ENCODE measurements at regions not wholly inside any gene's neighbourhood (a gene's known extent, or its start where the extent isn't known, plus 50 kb on each side); places are given as distances from the start of the nearest gene placed in this dataset.

DNA sequence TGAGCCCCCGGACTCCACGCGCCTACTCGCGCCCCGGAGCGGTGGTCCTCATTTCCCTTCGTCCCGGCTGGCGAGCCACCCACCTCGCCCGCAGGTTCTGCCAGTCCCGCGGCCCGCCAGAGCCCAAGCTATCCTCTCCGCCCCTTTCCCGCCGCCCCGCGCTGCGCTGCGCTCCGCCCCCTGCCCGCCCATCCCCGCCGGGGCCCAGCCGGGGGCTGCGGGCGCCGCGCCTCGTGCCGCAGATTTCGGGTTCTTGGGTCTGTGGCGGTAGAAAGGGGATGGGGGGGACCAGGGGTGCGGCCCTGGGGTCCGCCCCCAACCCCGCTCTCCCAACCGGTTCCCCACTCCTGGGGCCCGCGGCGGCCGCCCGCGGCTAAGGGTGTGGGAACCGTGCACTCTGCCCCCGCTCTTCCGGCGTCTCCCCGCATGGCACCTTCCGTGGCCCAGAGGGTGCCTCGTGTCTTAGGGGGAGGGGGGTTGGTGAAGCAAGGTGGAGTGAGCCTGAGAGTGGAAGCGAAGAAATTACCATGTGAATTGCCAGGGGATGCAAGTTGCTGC, 650.8 kb upstream of the DIPK2B start:
- DNase-seq (ENCODE audit: low read depth): no peak
- H3K4me3 ChIP-seq (ENCODE audit: low read depth, low read length): peak overlapping the region; percentile 67

DNA sequence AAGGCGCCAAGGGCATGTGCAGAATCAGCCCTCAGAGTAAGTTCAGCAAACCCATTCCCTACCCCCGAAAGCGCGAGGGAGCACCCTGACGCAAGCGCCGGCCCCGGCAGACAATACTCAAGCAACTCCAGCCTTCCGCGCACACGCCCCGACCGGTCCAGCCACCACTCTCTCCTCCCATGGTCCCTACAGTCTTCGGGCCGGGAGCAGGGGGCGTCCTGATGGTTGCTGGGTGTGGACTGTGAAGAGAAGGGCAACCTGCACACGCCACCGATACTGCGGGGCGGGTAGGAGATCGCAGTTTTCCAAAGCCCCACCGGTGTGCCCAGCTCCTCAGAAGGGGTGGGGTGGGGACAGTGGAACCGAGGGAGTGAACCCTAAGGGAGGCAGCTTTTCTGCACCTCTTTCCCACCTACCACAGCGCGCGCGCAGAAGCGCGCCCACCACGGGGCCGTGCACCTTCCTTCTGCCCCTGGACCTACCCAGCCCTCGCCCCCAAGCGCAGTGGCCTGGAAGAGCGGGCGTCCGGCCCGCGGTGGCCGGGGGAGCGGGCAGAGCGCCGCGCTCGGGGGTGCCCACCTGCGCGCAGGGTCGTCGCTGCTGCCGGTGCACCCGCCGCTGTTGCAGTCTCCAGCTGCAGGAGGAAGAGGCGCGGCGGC, 650.2 kb upstream of the DIPK2B start:
- H3K4me3 ChIP-seq (ENCODE audit: low read depth, low read length): peak overlapping the region; percentile 67
- no peak for DNase-seq (ENCODE audit: low read depth)

DNA sequence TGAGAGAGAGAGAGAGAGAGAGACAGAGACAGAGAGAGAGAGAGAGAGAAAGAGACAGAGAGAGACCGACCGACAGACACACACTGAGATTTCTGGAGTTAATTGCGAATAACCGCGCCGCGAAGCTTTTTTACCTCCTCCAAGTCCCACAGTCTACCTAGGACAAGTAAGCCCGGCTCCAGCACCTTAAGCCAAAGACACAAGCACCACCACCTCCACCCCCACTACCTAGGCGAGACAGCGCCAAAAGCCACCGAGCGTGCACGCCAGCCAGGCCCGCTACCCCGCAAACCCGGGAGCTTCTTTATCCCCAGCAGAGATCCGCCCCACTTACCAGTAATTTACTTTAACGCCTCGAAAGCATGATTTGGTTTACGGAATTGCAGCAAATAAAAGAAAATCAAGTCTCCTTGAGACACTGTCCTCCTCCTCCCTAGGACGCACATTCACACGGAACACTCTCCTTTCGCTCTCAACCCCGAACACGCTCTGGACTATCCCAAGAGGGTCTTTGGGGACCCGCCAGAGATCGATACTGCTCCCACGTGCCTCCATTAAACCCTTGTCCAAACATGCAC, 649.6 kb upstream of the DIPK2B start:
- no peak for DNase-seq (ENCODE audit: low read depth)
- H3K4me3 ChIP-seq (ENCODE audit: low read depth, low read length): peak overlapping the region; percentile 67

DNA sequence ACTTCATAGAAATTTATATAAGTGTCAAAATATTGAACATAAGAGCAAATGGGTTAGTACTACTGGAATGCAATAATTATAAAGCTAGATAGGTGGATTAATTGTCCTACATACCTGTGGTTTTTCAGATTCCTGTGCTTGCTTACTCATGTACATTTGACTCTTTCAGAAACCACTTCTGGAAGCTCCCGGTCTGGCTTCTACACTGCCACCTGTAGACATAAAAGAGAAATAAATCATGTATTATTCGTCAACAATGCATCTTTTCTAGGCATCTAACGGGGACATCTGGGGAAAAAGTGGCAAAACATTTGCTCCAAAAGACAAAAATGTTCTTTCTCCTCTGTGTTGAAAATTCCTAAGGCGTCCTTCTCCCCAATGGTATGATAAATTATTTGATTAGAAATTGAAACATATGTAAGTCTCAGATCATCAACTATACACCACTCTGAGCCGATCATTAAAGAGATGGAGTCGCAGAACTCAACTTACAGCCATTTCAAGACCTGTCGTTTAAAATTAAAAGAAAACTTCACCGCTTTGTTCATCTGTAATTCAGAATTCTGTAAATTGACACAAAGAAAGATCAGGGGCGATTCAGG, 648.7 kb upstream of the DIPK2B start:
- DNase-seq (ENCODE audit: low read depth): peak; percentile 47
- H3K4me3 ChIP-seq (ENCODE audit: low read depth, low read length): peak overlapping the region; percentile 67

DNA sequence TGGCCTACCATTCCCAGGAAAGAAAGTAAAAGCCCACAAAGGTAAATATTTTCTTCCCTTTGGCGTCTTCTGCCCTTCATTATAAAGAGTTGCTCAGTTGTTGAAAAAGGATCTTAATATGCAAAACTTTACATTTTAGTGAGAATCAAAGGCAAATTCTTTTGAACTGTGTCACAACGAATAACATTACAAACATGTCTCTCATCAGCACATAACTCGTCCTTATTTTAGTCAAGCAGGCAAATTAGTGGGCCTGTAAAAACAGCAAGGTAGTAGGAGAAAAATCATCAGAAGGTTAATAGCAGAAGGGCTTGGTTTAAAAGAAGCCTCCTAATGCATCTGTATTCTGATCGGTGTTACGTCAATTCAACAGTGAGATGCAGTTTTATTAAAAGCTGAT, 647.3 kb upstream of the DIPK2B start:
- no peak overlapping the region for H3K4me3 ChIP-seq (ENCODE audit: low read depth, low read length)

DNA sequence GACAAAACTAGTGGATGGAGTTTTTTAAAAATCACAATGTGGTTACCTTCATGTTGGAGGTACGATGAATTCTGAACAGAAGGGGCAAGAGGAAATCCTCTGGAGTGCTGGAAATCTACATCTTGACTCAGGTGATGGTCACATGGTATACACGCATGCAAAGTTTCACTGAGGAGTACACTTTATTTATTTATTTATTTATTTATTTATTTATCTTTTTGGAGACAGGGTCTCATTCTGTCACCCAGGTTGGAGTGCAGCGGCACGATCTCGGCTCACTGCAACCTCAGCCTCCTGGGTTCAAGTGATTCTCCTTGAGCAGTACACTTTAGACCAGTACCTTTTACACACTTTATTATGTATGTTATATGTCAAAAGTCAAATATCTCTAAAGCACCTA, 645.7 kb upstream of the DIPK2B start:
- no peak overlapping the region for H3K4me3 ChIP-seq (ENCODE audit: low read depth, low read length)
- DNase-seq (ENCODE audit: low read depth): no peak

More for the DNA sequence above, 647.3 kb upstream of the DIPK2B start:
- DNase-seq (ENCODE audit: low read depth): no peak

DNA sequence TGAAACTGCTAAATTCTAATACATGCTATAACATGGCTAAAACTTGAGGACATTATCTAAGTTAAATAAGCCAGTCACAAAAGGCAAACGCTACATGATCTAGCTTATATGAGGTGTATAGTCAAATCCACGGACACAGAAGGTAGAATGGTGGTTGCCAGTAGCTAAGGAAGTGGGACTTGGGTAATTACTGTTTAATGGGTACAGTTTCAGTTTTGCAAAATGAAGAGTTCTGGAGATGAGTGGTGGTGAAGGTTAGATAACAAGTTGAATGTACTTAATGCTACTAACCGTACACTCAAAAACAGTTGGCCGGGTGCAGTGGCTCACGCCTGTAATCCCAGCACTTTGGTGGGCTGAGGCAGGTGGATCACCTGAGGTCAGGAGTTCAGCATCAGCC, 644.5 kb upstream of the DIPK2B start:
- H3K4me3 ChIP-seq (ENCODE audit: low read depth, low read length): no peak overlapping the region
- no peak for DNase-seq (ENCODE audit: low read depth)

DNA sequence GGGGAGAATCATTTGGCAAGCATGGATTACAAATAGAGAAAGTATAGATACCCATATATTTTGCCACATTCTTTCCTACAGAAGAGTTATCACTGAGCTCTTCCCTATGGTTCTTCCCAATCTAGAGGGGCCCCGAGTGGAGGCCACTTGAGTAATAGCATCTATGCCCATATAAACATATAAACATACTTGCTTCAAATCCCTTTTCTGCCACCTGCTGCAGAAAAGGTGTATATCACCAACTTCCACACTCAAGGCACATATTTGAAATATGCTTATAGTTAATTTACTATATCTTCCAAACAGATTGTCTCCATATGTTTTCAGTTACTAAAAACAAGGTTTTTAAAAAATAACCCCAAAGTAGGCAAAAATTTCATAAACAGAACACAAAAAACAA, 642.8 kb upstream of the DIPK2B start:
- DNase-seq (ENCODE audit: low read depth): no peak
- H3K4me3 ChIP-seq (ENCODE audit: low read depth, low read length): no peak overlapping the region

DNA sequence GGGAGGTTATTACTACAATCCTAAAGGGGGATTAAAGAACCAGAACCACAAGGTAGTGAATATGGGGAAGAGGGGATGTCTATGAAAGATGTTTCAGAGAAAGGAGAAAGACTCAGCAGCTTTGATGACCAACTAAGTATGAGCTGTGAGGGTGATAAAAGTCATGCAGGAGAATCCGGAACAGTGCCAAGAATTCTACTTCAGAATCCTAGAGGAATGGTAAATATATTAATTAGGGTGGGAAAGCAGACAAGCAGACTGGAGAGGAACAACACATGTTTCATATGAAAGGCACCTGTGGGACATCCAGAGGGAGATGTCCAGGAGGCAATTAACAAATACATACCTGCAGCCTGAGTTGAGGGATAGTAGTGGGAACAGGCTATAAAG, 642.2 kb upstream of the DIPK2B start:
- H3K4me3 ChIP-seq (ENCODE audit: low read depth, low read length): no peak overlapping the region
- no peak for DNase-seq (ENCODE audit: low read depth)

DNA sequence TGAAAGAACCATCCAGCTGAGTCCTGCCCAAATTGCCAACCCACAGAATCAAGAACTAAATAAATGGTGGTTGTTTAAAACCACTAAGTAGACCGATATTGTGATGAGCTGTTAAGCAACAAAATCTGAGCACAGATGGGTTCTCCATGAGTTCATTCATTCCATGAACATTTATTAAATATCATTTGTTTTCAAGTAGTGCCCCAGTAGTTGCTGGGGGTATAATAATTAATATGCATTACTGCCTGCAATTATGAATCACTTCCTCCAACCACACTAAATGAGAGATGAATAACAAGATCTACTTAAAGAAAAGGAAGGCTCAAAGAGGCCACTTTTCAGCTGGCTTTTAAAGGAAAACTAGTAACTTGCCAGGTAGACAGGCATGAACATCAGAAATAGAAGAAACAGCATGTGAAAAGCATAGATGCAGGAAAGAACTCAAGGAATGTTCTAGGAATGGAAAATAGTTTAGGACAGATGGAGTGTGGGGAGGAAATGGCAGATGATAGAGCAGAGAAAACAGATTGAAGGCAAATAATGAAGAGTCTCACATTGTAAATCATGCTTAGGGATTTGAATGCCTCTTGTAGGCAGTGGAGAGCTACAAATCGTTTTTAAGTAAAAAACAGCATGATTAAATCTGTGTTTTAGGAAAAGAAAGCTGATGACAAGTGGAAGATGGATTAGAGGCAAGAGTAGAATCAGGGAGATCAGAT, 641.7 kb upstream of the DIPK2B start:
- H3K4me3 ChIP-seq (ENCODE audit: low read depth, low read length): no peak overlapping the region
- DNase-seq (ENCODE audit: low read depth): no peak

DNA sequence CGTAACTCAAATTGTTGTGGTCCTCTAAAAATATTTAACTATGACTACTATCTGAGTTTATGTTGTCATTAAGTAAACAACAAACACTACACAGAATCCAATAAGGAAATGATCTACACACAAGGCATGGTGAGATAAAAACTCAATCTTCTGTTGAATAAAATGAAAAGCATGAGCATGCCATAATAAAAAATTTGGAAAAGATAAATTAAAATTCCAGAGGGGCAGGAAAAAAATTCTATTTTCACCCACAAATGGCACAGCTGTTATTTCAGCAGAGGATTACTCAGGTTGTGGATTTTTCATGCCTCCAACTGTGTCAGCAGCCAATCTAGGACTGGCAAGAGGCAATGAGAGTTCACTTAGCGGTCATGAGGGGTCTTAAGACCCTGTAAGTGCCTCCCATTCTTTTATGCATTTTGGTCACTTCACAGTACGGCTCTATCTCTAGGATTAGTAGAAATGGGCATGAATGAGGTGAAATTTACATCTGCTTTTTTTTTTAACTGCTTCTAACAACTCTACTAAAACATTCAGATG, 639.8 kb upstream of the DIPK2B start:
- no peak for DNase-seq (ENCODE audit: low read depth)
- H3K4me3 ChIP-seq (ENCODE audit: low read depth, low read length): no peak overlapping the region

DNA sequence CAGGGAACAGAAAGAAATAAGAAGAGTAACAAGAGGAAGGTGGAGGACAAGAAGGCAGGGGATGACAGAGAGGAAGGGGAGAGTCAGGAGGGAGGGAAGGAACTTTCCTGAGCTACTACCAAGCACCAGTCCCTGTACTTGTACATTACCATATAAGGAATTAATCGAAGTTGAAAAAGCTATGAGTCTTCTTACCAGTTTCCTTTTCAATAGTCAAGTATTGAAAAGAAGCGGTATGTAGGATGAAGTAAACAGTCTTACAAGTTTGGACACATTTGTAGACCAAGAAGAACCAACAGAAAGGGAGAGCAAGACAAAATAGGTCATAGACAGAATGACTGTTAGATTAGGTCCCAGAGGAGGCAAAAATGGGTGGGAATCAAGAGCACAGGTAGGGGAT, 629.7 kb upstream of the DIPK2B start:
- DNase-seq (ENCODE audit: low read depth): no peak
- no peak overlapping the region for H3K4me3 ChIP-seq (ENCODE audit: low read depth, low read length)

DNA sequence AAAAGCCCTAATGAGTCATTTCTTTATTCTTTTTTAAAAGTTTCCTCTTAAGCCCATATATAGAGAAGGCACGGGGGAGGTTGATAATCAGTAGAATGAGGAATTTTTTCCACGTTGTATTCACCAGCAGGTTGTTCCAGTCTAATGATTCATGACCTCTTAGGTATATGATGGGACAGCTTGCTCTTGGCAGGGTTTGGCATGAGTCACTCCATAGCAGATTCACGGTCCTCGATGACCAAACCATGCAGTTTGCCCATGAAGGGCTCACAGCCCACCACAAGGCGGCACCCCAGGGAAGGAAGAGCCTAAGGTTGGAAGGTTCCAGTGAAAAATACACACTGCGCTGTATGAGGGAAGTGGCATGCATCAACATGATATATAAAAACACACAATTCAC, 623.8 kb upstream of the DIPK2B start:
- peak; percentile 84 for DNase-seq (ENCODE audit: low read depth)
- no peak overlapping the region for H3K4me3 ChIP-seq (ENCODE audit: low read depth, low read length)

DNA sequence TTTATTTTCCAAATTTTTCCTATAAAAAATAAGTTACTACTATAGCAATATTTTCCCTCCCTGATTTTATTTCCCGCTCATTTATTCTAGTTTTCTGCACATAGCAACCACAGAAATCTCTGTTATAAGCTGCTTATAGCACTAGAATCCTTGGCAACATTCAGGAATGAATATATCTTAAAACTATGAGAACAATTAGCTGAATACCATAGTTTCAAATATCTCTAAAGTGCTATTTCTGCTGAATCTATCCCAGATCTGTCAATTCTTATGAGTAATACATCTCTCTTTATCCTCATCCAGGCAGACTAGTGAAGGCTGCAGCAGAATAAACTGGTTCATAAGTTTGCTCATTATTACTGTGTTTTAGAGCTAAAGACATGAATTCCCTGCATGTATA, 622.9 kb upstream of the DIPK2B start:
- no peak overlapping the region for H3K4me3 ChIP-seq (ENCODE audit: low read depth, low read length)
- DNase-seq (ENCODE audit: low read depth): no peak

DNA sequence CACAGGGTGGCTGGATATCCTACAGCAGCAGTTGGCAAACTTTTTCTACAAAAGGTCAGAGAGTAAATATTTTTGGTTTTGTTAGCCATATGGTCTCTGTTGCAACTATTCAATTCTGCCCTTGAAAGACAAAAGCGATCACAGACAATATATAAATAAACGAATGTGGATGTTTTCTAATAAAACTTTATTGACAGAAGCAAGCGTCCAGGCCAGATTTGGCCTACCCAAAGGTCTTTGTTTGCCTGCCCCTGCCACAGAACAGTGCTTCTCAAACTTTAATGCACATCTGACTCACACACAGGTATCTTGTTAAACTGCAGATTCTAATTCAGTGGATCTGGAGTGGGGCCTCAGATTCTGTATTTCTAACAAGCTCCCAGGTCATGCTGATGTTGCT, 621.4 kb upstream of the DIPK2B start:
- DNase-seq (ENCODE audit: low read depth): no peak
- no peak overlapping the region for H3K4me3 ChIP-seq (ENCODE audit: low read depth, low read length)

DNA sequence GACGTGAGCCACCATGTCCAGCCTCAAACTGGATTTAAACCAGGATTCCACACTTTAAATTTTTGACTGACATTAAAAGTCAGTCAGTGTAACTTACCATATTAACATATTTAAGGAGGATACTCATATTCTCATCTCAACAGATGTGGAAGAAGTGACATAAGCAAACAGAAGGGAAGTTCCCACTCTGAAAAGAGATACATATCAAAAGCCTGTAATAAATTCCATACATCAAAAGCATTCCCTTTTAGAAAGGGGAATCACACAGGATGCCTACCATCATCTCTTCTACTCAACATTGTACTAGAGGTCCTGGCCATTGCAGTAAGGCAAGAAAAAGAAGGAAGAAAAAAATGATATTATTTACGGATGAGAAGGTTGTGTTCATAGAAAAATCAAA, 618.2 kb upstream of the DIPK2B start:
- no peak for DNase-seq (ENCODE audit: low read depth)

DNA sequence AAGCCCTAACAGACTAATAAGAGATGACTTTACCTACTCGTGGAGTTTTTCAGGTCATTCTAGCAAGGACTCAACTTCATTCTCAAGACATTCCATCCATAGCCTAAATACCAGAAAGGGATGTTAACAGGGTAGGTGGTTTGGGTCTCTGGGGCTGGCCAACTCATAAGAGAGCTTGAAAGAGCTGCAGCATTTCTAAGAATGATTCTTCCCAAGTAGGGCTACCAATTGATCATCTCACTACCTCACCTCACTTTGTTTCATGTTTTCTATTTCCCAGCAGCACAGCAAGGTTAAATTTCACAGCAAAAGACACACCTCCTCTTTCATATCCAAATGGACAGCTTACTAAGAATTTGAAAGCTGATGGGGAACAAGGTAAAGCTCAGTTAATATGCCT, 614.8 kb upstream of the DIPK2B start:
- H3K4me3 ChIP-seq (ENCODE audit: low read depth, low read length): no peak overlapping the region

More for the DNA sequence above, 618.2 kb upstream of the DIPK2B start:
- no peak overlapping the region for H3K4me3 ChIP-seq (ENCODE audit: low read depth, low read length)

DNA sequence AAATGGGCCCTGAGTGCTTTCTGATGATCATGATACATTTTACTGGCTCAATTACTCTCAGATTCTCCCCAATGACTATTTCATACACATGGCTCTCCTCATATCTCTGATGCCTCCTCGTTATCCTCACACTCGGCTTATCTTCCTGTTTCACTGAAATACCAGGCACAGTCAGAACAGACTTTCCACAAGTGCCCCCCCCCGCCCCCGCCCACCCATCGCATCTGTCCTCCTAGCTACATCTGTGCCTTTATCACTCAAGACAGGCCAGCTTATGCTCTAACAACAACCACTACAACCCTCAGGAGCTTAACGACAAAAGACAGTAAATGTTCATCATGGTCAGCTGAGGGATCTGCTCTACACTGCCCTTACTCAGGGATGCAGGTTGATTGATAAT, 610.6 kb upstream of the DIPK2B start:
- no peak overlapping the region for H3K4me3 ChIP-seq (ENCODE audit: low read depth, low read length)
- no peak for DNase-seq (ENCODE audit: low read depth)

More for the DNA sequence above, 614.8 kb upstream of the DIPK2B start:
- DNase-seq (ENCODE audit: low read depth): no peak

DNA sequence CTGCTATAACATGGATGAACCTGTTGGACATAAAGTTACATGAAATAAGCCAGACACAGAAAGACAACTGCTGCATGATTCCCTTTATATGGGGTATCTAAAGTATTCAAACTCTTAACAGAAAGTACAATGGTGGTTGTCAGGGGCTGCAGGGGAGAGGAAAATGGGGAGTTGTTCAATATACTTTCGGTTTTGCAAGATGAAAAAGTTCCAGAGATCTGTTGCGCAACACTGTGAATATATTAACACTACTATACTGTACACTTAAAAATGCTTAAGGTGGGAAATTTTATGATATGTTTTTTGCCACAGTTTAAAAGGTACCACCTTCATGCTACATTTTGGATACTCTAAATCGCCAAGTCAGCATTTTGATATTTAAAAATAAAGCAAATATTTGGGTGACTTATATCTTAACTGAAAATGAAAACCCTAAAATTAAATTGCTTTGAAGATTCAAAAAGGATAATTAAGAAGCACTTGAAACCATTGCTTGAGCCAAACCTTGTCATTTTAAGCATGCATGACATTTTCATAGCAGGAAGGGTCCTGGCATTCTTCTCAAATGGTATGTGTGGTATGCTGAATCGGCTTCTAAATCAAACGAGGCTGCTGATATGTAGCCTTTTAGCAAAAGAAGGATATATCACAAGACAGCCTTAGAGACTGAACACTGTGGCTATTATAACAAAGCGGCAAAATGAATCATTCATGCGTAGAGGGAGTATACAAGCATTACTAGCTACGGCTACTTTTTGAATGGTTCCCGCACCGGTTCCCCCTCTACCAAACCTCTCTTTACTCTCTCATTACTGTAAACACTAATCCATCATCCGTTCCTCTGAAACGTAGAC, 607.1 kb upstream of the DIPK2B start:
- H3K4me3 ChIP-seq (ENCODE audit: low read depth, low read length): peak overlapping the region; percentile 22
- DNase-seq (ENCODE audit: low read depth): no peak
